ENCODE measurements at regions not wholly inside any gene's neighbourhood (a gene's known extent, or its start where the extent isn't known, plus 50 kb on each side); places are given as distances from the start of the nearest gene placed in this dataset.

DNA sequence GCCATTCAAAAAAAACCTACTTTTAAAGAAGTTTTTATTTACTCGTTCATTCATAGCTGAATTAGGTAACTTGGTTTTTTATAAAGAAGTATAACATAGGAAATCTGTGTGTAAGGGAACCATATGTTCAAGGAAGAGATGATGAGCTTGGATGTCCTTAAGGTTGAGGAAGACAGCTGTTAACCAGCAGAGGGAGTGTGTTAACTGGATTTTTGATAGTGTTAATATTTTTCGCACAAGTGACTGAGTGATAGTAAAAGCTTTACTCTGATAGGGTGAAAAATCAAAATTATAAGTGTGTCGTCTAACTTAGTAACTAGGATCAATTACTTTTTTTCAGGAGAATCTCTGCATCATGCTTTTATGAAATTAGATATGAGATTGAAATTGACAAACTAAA is 134.7 kb downstream of the ARL5B start:
- Mint-ChIP-seq H3K27ac (no peak overlapping the region), H3K4me3 (no peak overlapping the region), H3K27me3 (ENCODE audit: low read depth) (no peaks in the 10 kb centered on the region), H3K4me1 (no peaks in the 10 kb centered on the region), H3K36me3 (peaks cover 5% of the 10 kb centered on the region), H3K9me3 (peaks cover 37% of the 10 kb centered on the region)
- POLR2A ChIA-PET: interaction anchor here (1.3 kb wide), 1 partner anchor 49 kb away, joined by 3 read pairs; no protein-coding TSS in a partner anchor
- ATAC-seq: no peak
- CTCF ChIA-PET: interaction anchor here (0.9 to 1.6 kb wide), 7 partner anchors 11 to 437 kb away, joined by 3 to 8 read pairs (median 3); no protein-coding TSS in a partner anchor
- no peak for DNase-seq (ENCODE audit: low spot score)
- TF ChIP-seq ATF1 (CRISPR knock-in tag; IDR thresholded peaks at IDR 0.05): no peak
- TF ChIP-seq ZNF263 (CRISPR knock-in tag; IDR thresholded peaks at IDR 0.05; ENCODE audit: low read depth): no peak
- TF ChIP-seq, protein P1, sequence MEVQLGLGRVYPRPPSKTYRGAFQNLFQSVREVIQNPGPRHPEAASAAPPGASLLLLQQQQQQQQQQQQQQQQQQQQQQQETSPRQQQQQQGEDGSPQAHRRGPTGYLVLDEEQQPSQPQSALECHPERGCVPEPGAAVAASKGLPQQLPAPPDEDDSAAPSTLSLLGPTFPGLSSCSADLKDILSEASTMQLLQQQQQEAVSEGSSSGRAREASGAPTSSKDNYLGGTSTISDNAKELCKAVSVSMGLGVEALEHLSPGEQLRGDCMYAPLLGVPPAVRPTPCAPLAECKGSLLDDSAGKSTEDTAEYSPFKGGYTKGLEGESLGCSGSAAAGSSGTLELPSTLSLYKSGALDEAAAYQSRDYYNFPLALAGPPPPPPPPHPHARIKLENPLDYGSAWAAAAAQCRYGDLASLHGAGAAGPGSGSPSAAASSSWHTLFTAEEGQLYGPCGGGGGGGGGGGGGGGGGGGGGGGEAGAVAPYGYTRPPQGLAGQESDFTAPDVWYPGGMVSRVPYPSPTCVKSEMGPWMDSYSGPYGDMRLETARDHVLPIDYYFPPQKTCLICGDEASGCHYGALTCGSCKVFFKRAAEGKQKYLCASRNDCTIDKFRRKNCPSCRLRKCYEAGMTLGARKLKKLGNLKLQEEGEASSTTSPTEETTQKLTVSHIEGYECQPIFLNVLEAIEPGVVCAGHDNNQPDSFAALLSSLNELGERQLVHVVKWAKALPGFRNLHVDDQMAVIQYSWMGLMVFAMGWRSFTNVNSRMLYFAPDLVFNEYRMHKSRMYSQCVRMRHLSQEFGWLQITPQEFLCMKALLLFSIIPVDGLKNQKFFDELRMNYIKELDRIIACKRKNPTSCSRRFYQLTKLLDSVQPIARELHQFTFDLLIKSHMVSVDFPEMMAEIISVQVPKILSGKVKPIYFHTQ (CRISPR knock-in tag; IDR thresholded peaks at IDR 0.05): no peak

DNA sequence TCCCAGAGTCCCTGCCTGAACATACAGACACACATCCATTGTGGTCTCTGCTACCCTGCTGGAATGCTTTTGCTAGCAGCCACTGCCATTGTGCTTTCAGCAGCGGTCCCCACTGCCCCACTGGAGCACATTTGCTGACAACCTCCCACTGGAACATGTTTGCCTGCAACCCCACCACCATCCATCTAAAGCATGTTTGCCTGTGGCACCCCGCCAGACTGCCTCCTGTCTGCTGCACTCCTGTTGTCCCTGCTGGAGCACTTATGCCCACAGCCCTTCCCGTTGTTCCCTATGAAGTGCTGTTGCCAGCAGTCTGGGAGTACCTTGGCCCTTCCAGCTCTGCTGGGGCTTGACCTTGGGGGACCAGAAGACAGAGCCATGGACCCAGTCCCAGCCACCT is 136.3 kb downstream of the ARL5B start:
- CTCF ChIA-PET: no interaction called here
- Mint-ChIP-seq H3K4me3 (no peak overlapping the region), H3K36me3 (no peaks in the 10 kb centered on the region), H3K27ac (no peak overlapping the region), H3K4me1 (no peaks in the 10 kb centered on the region), H3K9me3 (peaks cover 22% of the 10 kb centered on the region), H3K27me3 (ENCODE audit: low read depth) (no peaks in the 10 kb centered on the region)
- no peak for ATAC-seq
- TF ChIP-seq ZBTB21 (CRISPR knock-in tag; IDR thresholded peaks at IDR 0.05; ENCODE audit: borderline replicate concordance) (no peak), ZNF121 (CRISPR knock-in tag; IDR thresholded peaks at IDR 0.05) (no peak), JUN (CRISPR knock-in tag; IDR thresholded peaks at IDR 0.05) (no peak), ZNF423 (CRISPR knock-in tag; IDR thresholded peaks at IDR 0.05) (no peak), NR1H2 (CRISPR knock-in tag; IDR thresholded peaks at IDR 0.05) (no peak), NFYB (CRISPR knock-in tag; conservative IDR thresholded peaks at IDR 0.05; ENCODE audit: low read depth) (no peak)
- TF ChIP-seq, protein P2, sequence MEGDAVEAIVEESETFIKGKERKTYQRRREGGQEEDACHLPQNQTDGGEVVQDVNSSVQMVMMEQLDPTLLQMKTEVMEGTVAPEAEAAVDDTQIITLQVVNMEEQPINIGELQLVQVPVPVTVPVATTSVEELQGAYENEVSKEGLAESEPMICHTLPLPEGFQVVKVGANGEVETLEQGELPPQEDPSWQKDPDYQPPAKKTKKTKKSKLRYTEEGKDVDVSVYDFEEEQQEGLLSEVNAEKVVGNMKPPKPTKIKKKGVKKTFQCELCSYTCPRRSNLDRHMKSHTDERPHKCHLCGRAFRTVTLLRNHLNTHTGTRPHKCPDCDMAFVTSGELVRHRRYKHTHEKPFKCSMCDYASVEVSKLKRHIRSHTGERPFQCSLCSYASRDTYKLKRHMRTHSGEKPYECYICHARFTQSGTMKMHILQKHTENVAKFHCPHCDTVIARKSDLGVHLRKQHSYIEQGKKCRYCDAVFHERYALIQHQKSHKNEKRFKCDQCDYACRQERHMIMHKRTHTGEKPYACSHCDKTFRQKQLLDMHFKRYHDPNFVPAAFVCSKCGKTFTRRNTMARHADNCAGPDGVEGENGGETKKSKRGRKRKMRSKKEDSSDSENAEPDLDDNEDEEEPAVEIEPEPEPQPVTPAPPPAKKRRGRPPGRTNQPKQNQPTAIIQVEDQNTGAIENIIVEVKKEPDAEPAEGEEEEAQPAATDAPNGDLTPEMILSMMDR (IDR thresholded peaks at IDR 0.05): no peak
- TF ChIP-seq, protein P3, sequence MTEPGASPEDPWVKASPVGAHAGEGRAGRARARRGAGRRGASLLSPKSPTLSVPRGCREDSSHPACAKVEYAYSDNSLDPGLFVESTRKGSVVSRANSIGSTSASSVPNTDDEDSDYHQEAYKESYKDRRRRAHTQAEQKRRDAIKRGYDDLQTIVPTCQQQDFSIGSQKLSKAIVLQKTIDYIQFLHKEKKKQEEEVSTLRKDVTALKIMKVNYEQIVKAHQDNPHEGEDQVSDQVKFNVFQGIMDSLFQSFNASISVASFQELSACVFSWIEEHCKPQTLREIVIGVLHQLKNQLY (CRISPR knock-in tag; IDR thresholded peaks at IDR 0.05): no peak
- TF ChIP-seq, protein P4, sequence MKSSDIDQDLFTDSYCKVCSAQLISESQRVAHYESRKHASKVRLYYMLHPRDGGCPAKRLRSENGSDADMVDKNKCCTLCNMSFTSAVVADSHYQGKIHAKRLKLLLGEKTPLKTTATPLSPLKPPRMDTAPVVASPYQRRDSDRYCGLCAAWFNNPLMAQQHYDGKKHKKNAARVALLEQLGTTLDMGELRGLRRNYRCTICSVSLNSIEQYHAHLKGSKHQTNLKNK (CRISPR knock-in tag; IDR thresholded peaks at IDR 0.05): no peak
- TF ChIP-seq, protein P5, sequence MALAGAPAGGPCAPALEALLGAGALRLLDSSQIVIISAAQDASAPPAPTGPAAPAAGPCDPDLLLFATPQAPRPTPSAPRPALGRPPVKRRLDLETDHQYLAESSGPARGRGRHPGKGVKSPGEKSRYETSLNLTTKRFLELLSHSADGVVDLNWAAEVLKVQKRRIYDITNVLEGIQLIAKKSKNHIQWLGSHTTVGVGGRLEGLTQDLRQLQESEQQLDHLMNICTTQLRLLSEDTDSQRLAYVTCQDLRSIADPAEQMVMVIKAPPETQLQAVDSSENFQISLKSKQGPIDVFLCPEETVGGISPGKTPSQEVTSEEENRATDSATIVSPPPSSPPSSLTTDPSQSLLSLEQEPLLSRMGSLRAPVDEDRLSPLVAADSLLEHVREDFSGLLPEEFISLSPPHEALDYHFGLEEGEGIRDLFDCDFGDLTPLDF (CRISPR knock-in tag; IDR thresholded peaks at IDR 0.05): no peak
- TF ChIP-seq, protein P6, sequence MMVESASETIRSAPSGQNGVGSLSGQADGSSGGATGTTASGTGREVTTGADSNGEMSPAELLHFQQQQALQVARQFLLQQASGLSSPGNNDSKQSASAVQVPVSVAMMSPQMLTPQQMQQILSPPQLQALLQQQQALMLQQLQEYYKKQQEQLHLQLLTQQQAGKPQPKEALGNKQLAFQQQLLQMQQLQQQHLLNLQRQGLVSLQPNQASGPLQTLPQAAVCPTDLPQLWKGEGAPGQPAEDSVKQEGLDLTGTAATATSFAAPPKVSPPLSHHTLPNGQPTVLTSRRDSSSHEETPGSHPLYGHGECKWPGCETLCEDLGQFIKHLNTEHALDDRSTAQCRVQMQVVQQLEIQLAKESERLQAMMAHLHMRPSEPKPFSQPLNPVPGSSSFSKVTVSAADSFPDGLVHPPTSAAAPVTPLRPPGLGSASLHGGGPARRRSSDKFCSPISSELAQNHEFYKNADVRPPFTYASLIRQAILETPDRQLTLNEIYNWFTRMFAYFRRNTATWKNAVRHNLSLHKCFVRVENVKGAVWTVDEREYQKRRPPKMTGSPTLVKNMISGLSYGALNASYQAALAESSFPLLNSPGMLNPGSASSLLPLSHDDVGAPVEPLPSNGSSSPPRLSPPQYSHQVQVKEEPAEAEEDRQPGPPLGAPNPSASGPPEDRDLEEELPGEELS (CRISPR knock-in tag; IDR thresholded peaks at IDR 0.05): no peak
- POLR2A ChIA-PET: no interaction called here
- DNase-seq (ENCODE audit: low spot score): no peak

DNA sequence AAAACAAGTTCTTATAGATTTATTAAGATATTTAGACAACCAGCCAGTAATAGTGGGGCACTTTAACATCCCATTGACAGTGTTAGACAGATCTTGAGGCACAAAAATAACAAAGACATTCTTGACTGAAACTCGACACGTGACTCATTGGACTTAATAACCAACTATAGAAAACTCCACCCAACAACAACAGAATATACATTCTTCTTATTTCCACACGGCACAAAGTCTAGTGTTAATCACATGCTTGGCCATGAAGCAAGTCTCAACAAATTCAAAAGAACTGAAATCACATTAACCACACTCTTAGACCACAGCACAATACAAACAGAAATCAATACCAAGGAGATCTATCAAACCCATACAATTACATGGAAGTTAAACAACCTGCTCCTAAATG is 138.1 kb downstream of the ARL5B start:
- Mint-ChIP-seq H3K4me1 (no peaks in the 10 kb centered on the region), H3K36me3 (no peaks in the 10 kb centered on the region)
- TF ChIP-seq, protein P7, sequence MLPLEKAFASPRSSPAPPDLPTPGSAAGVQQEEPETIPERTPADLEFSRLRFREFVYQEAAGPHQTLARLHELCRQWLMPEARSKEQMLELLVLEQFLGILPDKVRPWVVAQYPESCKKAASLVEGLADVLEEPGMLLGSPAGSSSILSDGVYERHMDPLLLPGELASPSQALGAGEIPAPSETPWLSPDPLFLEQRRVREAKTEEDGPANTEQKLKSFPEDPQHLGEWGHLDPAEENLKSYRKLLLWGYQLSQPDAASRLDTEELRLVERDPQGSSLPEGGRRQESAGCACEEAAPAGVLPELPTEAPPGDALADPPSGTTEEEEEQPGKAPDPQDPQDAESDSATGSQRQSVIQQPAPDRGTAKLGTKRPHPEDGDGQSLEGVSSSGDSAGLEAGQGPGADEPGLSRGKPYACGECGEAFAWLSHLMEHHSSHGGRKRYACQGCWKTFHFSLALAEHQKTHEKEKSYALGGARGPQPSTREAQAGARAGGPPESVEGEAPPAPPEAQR (CRISPR knock-in tag; IDR thresholded peaks at IDR 0.05): no peak
- TF ChIP-seq, protein P8, sequence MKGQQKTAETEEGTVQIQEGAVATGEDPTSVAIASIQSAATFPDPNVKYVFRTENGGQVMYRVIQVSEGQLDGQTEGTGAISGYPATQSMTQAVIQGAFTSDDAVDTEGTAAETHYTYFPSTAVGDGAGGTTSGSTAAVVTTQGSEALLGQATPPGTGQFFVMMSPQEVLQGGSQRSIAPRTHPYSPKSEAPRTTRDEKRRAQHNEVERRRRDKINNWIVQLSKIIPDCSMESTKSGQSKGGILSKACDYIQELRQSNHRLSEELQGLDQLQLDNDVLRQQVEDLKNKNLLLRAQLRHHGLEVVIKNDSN (CRISPR knock-in tag; IDR thresholded peaks at IDR 0.05): no peak
- no peak for TF ChIP-seq TEAD1 (CRISPR knock-in tag; IDR thresholded peaks at IDR 0.05)
- TF ChIP-seq, protein P9, sequence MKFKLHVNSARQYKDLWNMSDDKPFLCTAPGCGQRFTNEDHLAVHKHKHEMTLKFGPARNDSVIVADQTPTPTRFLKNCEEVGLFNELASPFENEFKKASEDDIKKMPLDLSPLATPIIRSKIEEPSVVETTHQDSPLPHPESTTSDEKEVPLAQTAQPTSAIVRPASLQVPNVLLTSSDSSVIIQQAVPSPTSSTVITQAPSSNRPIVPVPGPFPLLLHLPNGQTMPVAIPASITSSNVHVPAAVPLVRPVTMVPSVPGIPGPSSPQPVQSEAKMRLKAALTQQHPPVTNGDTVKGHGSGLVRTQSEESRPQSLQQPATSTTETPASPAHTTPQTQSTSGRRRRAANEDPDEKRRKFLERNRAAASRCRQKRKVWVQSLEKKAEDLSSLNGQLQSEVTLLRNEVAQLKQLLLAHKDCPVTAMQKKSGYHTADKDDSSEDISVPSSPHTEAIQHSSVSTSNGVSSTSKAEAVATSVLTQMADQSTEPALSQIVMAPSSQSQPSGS (CRISPR knock-in tag; IDR thresholded peaks at IDR 0.05; ENCODE audit: borderline replicate concordance, low read depth): no peak

More for the DNA sequence above, 138.1 kb downstream of the ARL5B start:
- ChIA-PET CTCF (no interaction called here), POLR2A (no interaction called here)
- H3K4me3 Mint-ChIP-seq: no peak overlapping the region
- no peaks in the 10 kb centered on the region for H3K27me3 Mint-ChIP-seq (ENCODE audit: low read depth)
- no peak overlapping the region for H3K27ac Mint-ChIP-seq
- DNase-seq (ENCODE audit: low spot score): no peak
- ATAC-seq: no peak
- H3K9me3 Mint-ChIP-seq: peaks cover 19% of the 10 kb centered on the region

Data from WTC11 (cell line).